A549 (cell line): ENCODE measurements at regions not wholly inside any gene's neighbourhood (a gene's known extent, or its start where the extent isn't known, plus 50 kb on each side); places are given as distances from the start of the nearest gene placed in this dataset.

Experiments
- ATAC-seq, 2 experiments: fragments of 200-7000 bp in 1 of 2; fragments of >200 bp in 1 of 2; cut with Nextera tagmentation in 1 of 2; cut with Tn5 transposase in 1 of 2; 3 replicates each; pipeline versions ENCODE4 v1.8.0 to v1.9.1; 2018 to 2020; ENCODE audit warnings: mild to moderate bottlenecking in 1 of 2, moderate library complexity in 1 of 2
- CTCF ChIA-PET: fragments of 300-600 bp; sonication (Branson Sonifier 250); formaldehyde crosslinking; extraction: SDS; loops from one replicate; lab custom pipeline; 2021; ENCODE audit warnings: antibody characterized with exemption, inconsistent platforms; lab: Yijun Ruan, JAX
- POLR2A ChIA-PET: fragments of 350-600 bp; formaldehyde crosslinking; extraction: SDS; loops from one replicate; lab custom pipeline; 2021; ENCODE audit warnings: antibody characterized with exemption, inconsistent platforms; lab: Yijun Ruan, JAX
- DNase-seq, 2 experiments: peaks; one replicate each; pipeline versions ENCODE4 v3.0.0 to v3.0.0-alpha.2; 2011 to 2016; ENCODE audit warnings: low read depth in 1 of 2, low spot score in 1 of 2
- FAIRE-seq: peaks from 2 replicates; lab custom pipeline; 2011; peaks lifted over from hg19 to GRCh38; lab: Jason Lieb, UNC
- H3K27ac ChIP-seq, 2 experiments: fragments of >200 bp; sonication (Bioruptor Twin); formaldehyde crosslinking; 3 replicates each; pipeline ENCODE4 v1.5.1; 2016 to 2017
- H3K4me1 ChIP-seq: fragments of >200 bp; sonication (Bioruptor Twin); formaldehyde crosslinking; 3 replicates; pipeline ENCODE4 v1.6.1; 2016
- H3K4me2 ChIP-seq: fragments of >200 bp; sonication (Bioruptor Twin); formaldehyde crosslinking; 3 replicates; pipeline ENCODE4 v1.6.1; 2016
- H3K4me3 ChIP-seq: fragments of >200 bp; sonication (Bioruptor Twin); formaldehyde crosslinking; 3 replicates; pipeline ENCODE4 v1.5.1; 2016
- H3K9me3 ChIP-seq: fragments of >200 bp; sonication (Bioruptor Twin); formaldehyde crosslinking; 3 replicates; pipeline ENCODE4 v1.6.1; 2016
- ATOH8 ChIP-seq: fragments of 250-450 bp; sonication (Bioruptor Pico); IDR thresholded peaks from 2 replicates; pipeline ENCODE4 v1.5.0; 2020; ENCODE audit warnings: low read depth, mild to moderate bottlenecking, moderate library complexity
- BCL3 ChIP-seq: fragments of >200 bp; sonication (Bioruptor Twin); formaldehyde crosslinking; IDR thresholded peaks from 3 replicates; pipeline ENCODE4 v1.6.1; 2016
- CBX8 ChIP-seq: fragments of 200-600 bp; sonication (generic); IDR thresholded peaks from 2 replicates; pipeline ENCODE4 v1.6.1; 2016
- CTCF ChIP-seq: fragments of >200 bp; sonication (Bioruptor Twin); formaldehyde crosslinking; IDR thresholded peaks from 3 replicates; pipeline ENCODE4 v1.5.1; 2016
- E2F6 ChIP-seq: IDR thresholded peaks from 2 replicates; pipeline ENCODE4 v1.6.1; 2012; ENCODE audit warnings: low read depth, borderline replicate concordance
- EHMT2 ChIP-seq: fragments of 200-600 bp; sonication (generic); IDR thresholded peaks from 2 replicates; pipeline ENCODE4 v1.6.1; 2016; ENCODE audit warnings: antibody characterized with exemption, low read depth, mild to moderate bottlenecking, moderate library complexity
- ELK1 ChIP-seq: fragments of 150-350 bp; IDR thresholded peaks from 2 replicates; pipeline ENCODE4 v1.6.1; 2014; ENCODE audit warnings: low read depth, mild to moderate bottlenecking, low read length
- FOXS1 ChIP-seq: fragments of 250-450 bp; sonication (Bioruptor Pico); IDR thresholded peaks from 2 replicates; pipeline ENCODE4 v1.5.0; 2020; ENCODE audit warnings: mild to moderate bottlenecking, moderate library complexity
- HOXA7 ChIP-seq: fragments of 250-450 bp; sonication (Bioruptor Pico); IDR thresholded peaks from 2 replicates; pipeline ENCODE4 v1.5.0; 2020; ENCODE audit warnings: mild to moderate bottlenecking, moderate library complexity
- HOXB13 ChIP-seq: fragments of 250-450 bp; sonication (Bioruptor Pico); IDR thresholded peaks from 2 replicates; pipeline ENCODE4 v1.5.0; 2020; ENCODE audit warnings: low read depth, mild to moderate bottlenecking, moderate library complexity
- MAFK ChIP-seq: fragments of 450-650 bp; IDR thresholded peaks from 2 replicates; pipeline ENCODE4 v1.6.1; 2014; ENCODE audit not compliant: partially characterized antibody
- POLR2A ChIP-seq: IDR thresholded peaks from 2 replicates; pipeline ENCODE4 v1.6.1; 2012; ENCODE audit warnings: mild to moderate bottlenecking, low read length
- RAD21 ChIP-seq, 2 experiments: fragments of >200 bp in 1 of 2; sonication (Bioruptor Twin) in 1 of 2; formaldehyde crosslinking in 1 of 2; IDR thresholded peaks in 1 of 2; conservative IDR thresholded peaks in 1 of 2; 2 replicates in 1 of 2; 3 replicates in 1 of 2; pipeline ENCODE4 v1.6.1; 2012 to 2018; ENCODE audit warnings: inconsistent platforms in 1 of 2
- RARB ChIP-seq: fragments of 250-450 bp; sonication (Bioruptor Pico); IDR thresholded peaks from 2 replicates; pipeline ENCODE4 v1.8.0; 2021; ENCODE audit warnings: mild to moderate bottlenecking, moderate library complexity
- RCOR1 ChIP-seq: fragments of 150-350 bp; IDR thresholded peaks from 2 replicates; pipeline ENCODE4 v1.6.1; 2014; ENCODE audit warnings: antibody characterized with exemption, low read length, low read depth
- REST ChIP-seq: fragments of 200-600 bp; sonication (generic); IDR thresholded peaks from 2 replicates; pipeline ENCODE4 v1.6.1; 2016; ENCODE audit warnings: antibody characterized with exemption, mild to moderate bottlenecking, moderate library complexity
- ZC3H11A ChIP-seq: fragments of 450-650 bp; IDR thresholded peaks from 2 replicates; pipeline ENCODE4 v1.6.1; 2014; ENCODE audit warnings: antibody characterized with exemption, mild to moderate bottlenecking
- ZNF302 ChIP-seq: fragments of 250-450 bp; sonication (Bioruptor Pico); IDR thresholded peaks from 2 replicates; pipeline ENCODE4 v1.9.0; 2021; ENCODE audit warnings: inconsistent platforms, mild to moderate bottlenecking, moderate library complexity
- ZSCAN20 ChIP-seq: fragments of 250-450 bp; sonication (Bioruptor Pico); IDR thresholded peaks from 2 replicates; pipeline ENCODE4 v1.8.0; 2022; ENCODE audit warnings: mild to moderate bottlenecking, moderate library complexity
- WGBS: methylation state at CpG from one replicate; pipeline ENCODE4 v1.1.6; 2017; ENCODE audit errors: missing lambda C conversion rate; 5-methylcytosine and 5-hydroxymethylcytosine counted together

GRCh38 chr5:112528928-112529327, 109.9 kb upstream of the EPB41L4A start:
- Histone ChIP-seq H3K27ac (no peak overlapping the region), H3K4me2 (no peak overlapping the region), H3K9me3 (no peaks in the 10 kb centered on the region), H3K4me3 (no peak overlapping the region)
- no peak for FAIRE-seq
- POLR2A ChIA-PET: no interaction called here
- CTCF ChIA-PET: interaction anchor here (0.9 to 2.7 kb wide), 5 partner anchors 9 to 228 kb away, joined by 3 to 8 read pairs (median 3); no protein-coding TSS in a partner anchor
- TF ChIP-seq BCL3 (no peak), CTCF (no peak), RCOR1 (no peak), ZSCAN20 (no peak), ELK1 (no peak), CBX8 (no peak), POLR2A (no peak), REST (no peak), HOXB13 (no peak), RARB (no peak), HOXA7 (CRISPR knock-in tag) (no peak), MAFK (no peak), ATOH8 (no peak), EHMT2 (no peak), E2F6 (no peak), ZNF302 (CRISPR knock-in tag) (no peak)
- TF ChIP-seq, all 56 proteins: peak for 0
- ATAC-seq: no peak
- WGBS: 68% methylated on average over 5 of the region's 5 CpGs
- DNase-seq: no peak
- H3K4me1 ChIP-seq: peaks cover 8% of the 10 kb centered on the region; the same call in 2 of the 3 replicates

- no peaks in the 10 kb centered on the region for H3K9me3 ChIP-seq
- CTCF ChIA-PET: interaction anchor here (1.1 to 2.7 kb wide), 3 partner anchors 26 to 318 kb away, joined by 3 to 8 read pairs (median 3); no protein-coding TSS in a partner anchor
- 22% methylated on average over 5 of the region's 5 CpGs for WGBS
- DNase-seq: peak in 1 of 2 experiments; percentile 36
- ATAC-seq: 0 out of 6 replicates have a peak, but pooled peaks of 1 of the 2 experiments have one; percentile 46
- TF ChIP-seq FOXS1 (no peak), RAD21 (conservative IDR thresholded peaks at IDR 0.05 in 1 of 2, IDR thresholded peaks at IDR 0.05 in 1 of 2) (peak in 1 of 2 experiments; percentile 35; a peak in 2 of 5 replicates), ZC3H11A (no peak), CTCF (0 out of 3 replicates have a peak, but pooled peaks have one; percentile 15)
- H3K4me1 ChIP-seq: peaks cover 11% of the 10 kb centered on the region; the same call in 2 of the 3 replicates
- no peak overlapping the region for H3K27ac ChIP-seq
- no peak for FAIRE-seq
- H3K4me3 ChIP-seq: no peak overlapping the region
- POLR2A ChIA-PET: no interaction called here
- no peak overlapping the region for H3K4me2 ChIP-seq
Observed at GRCh38 chr5:112529525-112529924, 110.4 kb upstream of the EPB41L4A start.
